COLO668 (cell line): ENCODE measurements at regions not wholly inside any gene's neighbourhood (a gene's known extent, or its start where the extent isn't known, plus 50 kb on each side); places are given as distances from the start of the nearest gene placed in this dataset.

ENCODE experiments used
- DNase-seq: peaks from one replicate; lab custom pipeline; 2025; ENCODE audit not compliant: unreplicated experiment; lab: John Stamatoyannopoulos, UW

DNA sequence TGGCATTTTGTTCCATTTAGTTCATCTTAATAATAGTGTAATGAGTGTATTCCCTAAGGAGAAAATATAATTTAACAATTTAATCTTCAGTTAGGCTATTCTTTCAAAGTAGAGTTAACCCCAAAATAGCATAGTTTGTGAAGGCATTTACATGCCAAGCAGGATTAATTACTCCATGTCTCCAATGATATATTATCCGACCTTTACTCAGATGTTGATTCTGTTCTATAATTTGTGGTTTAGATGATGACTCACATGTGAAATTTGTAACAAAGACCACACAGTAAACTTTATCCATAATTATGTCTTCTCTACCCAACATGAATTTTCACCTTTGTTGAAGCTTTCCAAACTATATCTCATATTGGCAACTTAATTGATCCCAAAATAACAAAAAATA, 2065.2 kb downstream of the MRPL39 start:
- DNase-seq: no peak

DNA sequence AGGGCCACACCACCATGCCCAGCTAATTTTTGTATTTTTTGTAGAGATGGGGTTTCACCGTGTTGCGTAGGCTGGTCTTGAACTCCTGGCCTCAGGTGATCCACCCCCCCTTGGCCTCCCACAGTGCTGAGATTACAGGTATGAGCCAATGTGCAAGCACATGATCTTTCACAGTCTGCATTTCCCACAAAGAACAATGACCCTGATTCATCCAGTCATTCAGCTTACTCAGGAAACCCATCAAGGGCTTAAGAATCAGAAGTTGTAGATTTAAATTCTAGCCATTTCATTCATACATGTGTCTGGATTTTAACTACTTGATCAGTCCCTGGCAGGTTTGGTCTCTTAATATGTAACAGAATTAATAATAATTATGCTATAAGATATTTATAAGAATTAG, 2065.7 kb downstream of the MRPL39 start:
- no peak for DNase-seq

DNA sequence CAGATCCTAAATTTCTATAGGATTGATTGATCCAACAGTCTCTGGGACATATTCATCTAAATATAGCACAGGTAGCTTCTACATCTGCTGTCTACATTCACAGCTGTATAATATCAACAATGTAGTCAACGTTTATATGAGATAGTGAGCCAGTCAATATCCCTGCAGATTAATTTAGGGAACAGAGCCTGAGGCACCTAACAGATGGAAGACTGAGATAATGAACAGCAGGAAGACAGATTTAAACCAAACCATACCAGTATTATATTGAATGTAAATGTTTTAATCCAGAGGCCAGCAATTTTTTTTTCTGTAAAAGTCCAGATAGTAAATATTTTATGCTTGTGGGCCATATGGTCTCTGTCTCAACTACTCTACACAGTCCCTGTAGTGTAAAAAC, 2072.4 kb downstream of the MRPL39 start:
- DNase-seq: no peak

DNA sequence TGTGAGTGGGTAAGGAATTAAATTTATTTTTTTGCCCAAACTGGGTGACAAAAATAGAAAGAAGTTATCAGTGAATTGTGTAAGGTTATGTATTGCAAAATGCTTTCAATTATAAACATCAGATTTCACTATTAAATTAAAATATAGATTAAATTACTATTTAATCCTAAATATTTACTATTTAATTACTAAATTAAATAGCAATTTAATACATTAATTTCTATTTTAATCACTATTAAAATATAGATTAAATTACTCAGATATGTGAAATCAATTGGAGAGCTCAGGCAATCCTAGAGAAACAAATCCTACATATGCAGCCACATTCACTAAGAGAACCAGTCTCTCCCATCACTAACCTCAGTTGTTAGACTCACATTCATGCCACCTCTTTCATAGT, 2075.8 kb downstream of the MRPL39 start:
- DNase-seq: no peak

DNA sequence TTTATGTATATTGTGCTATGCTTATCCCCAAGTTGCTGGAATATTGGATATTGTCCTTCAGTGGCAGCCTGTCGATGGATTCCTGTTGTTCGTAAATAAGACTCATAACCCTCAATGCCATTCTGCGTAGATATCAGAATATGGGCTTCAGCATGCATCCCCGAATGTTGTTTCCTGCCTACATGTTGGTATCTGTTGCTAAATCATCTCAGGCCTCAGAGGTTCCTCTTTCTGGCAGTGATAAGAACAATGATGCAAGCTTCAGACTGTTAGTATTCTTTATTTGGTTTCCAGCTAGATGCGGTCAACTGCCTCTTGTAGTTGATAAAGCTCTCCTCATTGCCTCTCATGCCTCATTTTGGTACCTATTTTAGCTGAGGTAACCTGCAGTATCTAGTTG, 2082.6 kb downstream of the MRPL39 start:
- DNase-seq: no peak

DNA sequence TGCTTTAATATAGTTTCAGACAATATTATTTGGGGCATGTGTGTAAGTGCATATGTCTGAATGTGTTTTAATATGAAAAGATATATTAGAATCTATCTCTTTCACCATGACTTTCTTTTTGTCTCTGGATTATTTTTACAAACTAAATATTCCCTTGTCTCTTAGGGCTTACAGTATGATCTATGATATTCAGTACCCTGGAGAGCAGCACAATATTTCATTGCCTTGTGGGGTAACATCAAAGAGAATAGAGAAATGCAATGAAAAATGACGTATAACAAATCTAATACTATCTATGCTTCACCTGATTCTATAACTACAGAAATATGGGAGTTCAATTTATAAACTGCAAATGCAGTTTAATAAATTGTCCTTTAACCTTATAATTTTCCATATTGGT, 2084.5 kb downstream of the MRPL39 start:
- DNase-seq: no peak

DNA sequence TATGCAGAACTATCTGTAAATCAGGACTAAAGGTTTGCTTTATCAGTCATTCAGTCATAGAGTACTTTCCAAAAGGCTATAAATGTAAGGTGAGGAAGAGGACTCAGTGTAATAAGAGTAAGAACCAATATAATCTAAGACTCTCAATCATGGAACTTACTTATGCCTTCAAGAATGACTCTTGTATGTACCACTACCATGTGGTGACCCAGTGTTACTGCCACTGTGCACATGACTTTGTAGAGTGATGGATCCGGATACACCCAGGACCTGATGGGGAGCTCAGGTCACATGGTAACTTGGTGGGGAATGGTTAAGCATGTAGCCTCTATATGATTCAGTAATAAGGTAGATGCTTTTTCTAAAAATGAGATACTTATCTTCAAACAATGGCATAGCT, 2099.8 kb downstream of the MRPL39 start:
- DNase-seq: no peak

DNA sequence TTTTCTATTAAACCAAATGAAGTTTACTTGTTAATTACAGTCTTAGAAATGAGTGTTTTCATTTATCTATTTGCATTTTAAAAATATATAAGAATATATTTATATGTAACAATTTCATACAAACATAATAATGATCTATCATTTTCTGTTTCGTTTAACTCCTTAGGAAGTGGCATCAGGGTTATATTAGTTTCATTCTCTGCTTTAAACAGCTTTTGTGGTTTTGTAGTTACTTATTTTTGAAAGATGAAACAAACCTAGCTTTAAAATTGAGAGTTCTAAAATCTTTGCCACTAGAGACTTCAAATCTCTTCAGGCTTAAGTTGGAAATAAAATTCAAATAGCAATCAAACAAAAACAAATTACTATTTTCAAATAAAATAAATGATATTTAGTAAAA, 2110.6 kb downstream of the MRPL39 start:
- no peak for DNase-seq

DNA sequence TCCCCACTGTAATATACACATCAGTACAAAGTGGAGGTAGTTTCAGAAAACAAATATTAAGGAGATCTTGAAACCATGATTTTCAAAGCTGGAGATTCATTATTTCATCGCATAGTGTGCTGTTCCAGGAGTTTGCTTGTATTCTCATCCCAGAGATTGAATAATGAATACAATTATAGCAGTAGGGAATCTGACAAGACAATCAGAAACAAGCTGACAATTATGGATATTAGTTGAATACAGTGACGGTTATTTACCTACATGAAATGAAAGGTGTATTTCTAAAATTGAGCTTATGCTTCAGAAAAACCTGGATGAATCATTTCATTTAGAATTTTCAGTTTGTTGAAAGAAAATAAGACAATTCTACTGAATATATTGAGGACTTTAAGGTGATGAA, 2119.0 kb downstream of the MRPL39 start:
- DNase-seq: no peak

DNA sequence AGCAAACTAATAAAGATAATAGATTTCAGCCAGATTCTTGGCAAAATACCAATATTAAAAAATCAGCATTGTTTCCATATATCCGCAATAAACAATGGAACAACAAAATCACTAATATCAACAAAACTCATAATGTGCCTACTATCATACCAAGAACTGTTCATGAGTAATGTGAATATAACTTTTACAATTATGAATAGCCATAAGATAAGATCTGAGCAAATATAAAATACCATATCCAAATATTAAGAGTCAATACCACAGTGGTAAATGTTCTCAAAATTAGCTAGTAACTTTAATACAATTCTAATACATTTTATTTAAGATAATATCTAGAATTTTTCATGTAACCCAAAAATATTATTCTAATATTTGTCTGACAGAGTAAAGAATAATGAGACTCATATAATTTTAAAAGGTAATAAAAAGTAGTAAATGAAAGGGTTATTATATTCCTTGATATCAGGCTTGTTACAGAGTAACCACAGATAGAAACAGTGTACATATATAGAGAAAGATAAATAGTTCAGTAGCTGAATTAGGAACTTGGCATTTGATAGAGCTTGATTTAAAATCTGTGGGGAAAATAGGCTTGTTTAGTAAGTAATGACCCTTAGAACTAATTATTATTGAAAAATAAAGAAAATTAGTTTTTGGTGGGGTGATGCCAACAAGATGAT, 2126.6 kb downstream of the MRPL39 start:
- DNase-seq: no peak

DNA sequence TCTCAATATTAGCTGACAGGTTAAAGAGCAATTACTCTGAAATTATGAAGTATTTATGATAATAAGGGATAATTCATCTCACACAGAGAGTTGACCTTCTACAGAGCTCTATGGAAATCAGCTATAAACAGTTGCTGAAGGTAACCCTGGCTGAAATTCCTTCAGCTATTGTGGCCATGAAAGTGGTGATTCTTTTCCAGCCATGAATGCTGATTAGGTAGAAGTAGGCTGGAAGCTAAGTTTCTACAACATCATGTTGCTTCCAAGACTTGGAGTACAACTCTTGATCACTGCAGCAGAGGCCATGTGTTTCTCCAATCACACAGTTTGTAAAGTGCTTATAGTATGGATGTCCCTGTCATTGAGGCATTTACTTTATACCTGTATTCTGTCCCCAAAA, 2128.9 kb downstream of the MRPL39 start:
- no peak for DNase-seq

DNA sequence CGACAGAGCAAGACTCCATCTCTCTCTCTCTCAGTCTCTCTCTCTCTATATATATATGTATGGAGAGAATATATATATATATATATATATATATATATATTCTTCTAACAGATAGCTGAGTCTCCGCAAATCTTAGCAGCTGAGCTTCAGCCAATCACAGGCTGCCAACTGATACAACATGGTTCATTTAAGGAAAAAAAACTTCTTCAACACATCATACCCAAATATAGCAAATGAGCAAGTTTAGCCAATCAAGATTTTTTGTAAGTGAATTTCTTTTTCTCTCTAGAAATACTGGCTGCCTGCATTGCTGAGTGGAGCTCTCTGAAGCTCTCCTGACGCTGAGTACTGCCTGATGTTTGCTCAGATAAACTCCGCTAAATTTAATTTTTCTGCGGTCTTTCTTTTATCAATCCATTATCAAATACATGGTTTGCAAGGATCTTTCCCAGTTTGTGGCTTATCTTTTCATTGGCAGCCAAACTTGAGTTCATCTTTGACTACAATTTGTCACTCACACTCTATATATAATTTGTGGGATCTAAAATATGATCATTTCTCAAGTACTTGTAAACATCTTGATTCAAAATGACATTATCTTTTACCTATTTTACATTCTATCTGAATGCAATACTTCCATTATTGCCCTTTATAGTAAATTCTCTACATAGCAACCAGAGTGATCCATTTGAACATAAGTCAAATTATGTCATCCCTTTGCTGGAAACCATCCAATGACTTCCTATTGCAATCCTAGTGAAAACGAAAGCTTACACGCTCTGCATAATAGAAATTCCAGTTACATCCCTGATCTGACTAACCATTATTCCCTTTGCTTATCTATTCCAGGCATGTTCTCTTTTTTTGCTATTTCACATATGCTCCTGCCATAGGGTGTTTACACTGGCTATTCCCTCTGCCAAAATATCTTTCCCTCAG, 2131.7 kb downstream of the MRPL39 start:
- no peak for DNase-seq

DNA sequence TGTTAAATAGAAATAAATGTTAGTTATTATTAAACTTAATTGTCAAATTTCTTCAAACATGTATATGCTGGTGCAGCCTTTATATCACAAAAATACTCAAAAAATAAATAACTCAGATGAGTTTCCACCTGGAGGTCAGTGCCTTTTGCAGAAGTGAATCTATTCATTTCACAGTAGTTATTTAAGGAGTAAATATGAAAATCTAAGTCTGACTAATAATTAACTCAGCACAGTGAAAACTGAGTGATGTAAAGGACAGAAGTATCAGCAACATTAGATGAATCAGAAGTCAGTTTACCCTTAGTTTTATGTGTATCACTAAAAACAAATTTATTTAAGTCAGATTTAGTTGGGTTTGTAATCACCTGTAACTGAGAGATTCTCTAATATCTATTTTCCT, 2135.4 kb downstream of the MRPL39 start:
- no peak for DNase-seq

DNA sequence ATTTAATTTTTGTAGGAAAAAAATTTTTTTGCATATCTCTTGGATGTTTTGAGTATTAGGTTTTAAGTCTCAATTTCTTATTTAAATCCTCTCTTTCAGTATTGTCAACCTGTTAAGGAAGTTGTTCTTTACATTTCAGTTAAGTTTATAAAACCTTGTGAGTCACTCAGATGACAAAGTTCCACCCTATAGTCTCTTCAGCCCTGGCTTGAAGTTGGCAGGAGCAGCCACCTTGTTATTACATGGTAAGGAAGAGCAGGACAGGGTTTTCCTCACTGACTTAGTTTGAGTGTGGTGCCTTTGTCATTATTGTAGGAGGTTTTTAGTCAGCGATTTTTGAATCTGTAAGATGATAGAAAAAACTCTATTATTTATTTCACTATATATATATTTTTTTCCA, 2143.9 kb downstream of the MRPL39 start:
- no peak for DNase-seq

DNA sequence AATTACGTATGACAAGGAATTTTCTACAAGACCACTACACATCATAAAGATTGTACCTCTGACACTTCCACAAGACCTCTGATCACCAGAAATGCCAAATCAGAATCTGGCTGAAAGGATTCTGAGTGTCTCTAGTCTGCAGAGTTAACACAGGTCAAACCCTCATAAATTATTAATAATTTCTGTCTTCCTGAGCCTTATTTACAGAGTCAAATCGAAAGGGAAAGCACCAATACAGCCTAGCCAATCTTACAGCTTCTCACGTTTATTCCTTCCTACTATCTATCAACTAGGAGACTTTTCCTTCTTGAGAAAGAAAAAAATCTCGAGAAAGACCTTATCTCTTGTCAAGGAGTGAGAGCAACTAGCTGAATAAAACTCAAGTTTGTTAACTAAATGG, 2151.6 kb downstream of the MRPL39 start:
- DNase-seq: no peak

DNA sequence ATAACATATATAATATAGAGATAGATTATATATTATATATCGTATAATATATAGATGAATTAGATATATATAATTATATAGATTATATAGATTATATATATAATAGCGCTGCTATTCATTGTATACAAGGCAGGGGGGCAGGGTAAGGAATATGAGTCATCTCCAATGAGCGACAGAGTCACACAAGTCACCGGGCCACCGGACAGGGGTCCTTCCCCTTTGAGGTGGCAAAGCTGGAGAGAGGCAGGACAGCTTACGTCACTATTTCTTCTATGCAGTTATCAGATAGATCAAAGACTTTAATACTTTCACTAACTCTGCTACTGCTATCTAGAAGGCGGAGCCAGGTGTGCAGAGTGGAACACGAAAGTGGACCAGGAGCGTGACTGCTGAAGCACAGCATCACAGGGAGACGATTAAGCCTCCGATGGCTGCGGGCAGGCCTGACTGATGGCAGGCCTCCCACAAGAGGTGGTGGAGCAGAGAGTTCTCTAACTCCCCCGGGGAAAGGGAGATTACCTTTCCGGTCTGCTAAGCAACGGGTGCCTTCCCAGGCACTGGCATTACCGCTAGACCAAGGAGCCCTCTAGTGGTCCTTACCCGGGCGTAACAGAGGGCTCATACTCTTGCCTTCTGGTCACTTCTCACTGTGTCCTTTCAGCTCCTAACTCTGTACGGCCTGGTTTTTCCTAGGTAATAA, 2154.7 kb downstream of the MRPL39 start:
- DNase-seq: peak; percentile 10

DNA sequence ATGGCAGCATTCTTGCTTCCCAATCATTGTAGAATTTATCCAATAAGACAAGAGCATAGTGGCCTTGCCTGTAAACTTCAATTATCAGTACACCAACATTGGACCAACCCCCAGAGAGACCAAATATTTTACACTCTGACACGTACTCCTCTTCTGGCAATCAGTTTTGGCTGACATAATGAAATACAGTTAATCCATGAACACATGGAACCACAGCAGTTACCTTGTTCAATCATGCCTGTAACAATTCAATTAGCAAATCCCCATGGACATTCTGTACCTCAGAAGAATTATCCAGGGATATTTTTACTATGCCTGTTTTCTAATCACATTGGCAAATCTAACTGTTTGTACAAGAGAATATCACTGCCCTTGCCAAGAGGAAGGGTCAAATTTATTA, 2162.0 kb downstream of the MRPL39 start:
- DNase-seq: no peak

DNA sequence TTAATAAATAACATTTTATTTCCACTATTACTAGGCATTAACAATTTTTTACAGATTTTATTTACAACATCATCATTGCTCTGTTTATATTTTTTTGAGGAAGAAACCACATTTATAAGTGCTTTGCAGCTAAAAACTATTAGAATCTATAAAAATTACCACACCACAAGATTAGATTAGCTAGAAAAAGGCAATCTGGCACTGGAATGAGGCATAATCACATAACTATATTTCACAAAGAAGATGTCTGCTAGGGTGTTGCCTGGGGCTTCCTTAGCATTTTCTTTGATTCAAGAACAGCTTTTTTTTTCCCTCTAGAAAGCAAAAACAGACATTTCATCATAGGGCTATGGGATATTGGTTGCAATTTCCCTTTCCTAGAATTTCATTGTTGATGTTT, 2169.2 kb downstream of the MRPL39 start:
- no peak for DNase-seq

DNA sequence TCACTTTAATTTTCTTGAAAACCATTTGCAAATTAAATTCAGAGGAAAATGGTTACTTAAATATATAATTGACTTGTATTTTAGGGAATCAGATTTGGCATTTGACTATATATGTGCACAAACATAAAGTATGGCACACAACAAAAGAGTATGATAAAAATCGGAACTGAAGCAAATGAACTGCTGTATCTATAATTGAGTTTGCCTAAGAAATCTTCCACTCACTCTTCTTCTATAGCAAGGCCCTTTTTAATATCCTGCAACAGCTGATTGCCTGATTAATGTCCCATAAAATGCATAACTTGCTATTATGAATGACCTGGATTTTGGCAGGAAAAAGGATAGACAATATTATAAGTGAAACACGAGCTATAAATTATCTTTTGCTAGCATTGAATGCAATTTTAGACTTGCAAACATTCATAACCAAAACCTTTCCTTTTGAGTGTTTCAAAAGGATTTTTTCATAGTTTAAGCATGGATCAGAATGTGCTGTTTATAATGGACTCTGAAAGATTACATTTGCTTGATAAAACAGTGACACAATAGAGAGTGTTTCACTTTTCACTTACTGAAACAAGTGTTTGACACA, 2204.3 kb downstream of the MRPL39 start:
- no peak for DNase-seq

DNA sequence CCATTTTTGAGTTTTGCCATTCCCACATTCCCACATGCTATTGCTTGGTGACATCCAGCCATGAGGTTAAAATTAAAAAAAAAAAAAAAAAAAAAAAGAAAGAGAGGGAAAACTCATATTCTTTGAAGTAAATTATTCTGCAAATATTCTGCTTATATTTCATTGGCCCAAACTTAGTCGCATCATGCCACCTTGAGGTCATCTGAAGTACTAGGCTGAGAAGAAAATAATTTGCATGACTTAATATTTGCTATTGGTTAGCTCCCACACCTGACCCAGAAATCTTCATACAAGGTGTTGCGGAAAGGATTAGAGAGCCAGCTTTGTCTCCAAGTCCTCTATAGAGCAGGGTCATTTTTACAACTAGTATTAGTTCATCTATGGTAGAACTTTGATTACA, 2206.0 kb downstream of the MRPL39 start:
- no peak for DNase-seq

DNA sequence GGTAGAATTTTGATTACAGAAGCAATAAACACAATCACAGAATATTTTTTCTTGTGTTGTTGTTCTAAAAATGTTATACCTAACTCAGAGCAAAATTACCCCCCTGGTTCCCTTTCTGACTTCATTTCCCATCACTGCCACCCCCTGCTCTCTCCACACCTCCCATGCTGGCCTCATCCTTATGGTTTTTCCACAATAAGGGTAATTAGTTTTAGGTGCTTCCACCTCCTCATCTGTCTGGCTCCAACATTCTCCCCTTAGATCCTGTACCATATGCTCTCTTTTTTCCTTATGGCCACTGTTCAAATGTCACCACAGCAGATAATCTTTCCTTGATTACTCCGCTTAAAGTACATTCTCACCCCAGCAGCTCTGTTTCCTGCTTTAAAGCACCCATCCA, 2208.6 kb downstream of the MRPL39 start:
- no peak for DNase-seq

DNA sequence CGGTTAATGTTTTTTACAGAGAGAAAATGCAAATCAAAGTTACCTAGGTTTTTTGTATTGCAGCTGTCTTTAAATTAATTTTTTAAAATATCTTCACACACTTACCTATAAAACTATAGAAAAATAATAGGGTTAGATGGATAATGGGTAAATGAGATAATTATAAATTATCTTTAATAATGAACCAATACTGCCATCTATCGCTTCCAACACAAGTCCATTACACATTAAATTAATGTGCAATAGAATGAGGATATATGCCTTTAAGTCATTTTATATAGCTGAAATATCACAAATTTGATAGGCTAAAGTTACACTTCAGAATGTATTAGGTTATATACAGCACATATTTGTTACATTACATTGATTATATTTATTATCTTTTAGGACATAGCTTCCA, 2212.8 kb downstream of the MRPL39 start:
- DNase-seq: no peak
